Keratinocyte (primary cell): ENCODE measurements at regions not wholly inside any gene's neighbourhood (a gene's known extent, or its start where the extent isn't known, plus 50 kb on each side); places are given as distances from the start of the nearest gene placed in this dataset.

Experiments
- DNase-seq: peaks from one replicate; pipeline ENCODE4 v3.0.0-alpha.2; 2011; ENCODE audit warnings: low read depth, missing footprints, low spot score
- FAIRE-seq: peaks from 2 replicates; lab custom pipeline; 2011; peaks lifted over from hg19 to GRCh38; lab: Jason Lieb, UNC
- H2AFZ ChIP-seq: 2 replicates; pipeline ENCODE4 v1.6.0; 2012; ENCODE audit warnings: low read length, control low read depth, inconsistent platforms; ENCODE audit not compliant: control insufficient read depth
- H3K27ac ChIP-seq: 2 replicates; pipeline ENCODE4 v1.5.1; 2011; ENCODE audit warnings: low read length; ENCODE audit not compliant: control insufficient read depth, insufficient read depth
- H3K27me3 ChIP-seq: 3 replicates; pipeline ENCODE4 v1.6.0; 2011; ENCODE audit warnings: low read length; ENCODE audit not compliant: control insufficient read depth, insufficient read depth; ENCODE audit errors: extremely low read depth
- H3K36me3 ChIP-seq, 2 experiments: 2 replicates in 1 of 2; 3 replicates in 1 of 2; pipeline ENCODE4 v1.5.1; 2011; ENCODE audit warnings: low read length in 2 of 2, mild to moderate bottlenecking in 1 of 2; ENCODE audit not compliant: control insufficient read depth in 2 of 2, insufficient read depth in 2 of 2; ENCODE audit errors: extremely low read depth in 1 of 2
- H3K4me1 ChIP-seq: 3 replicates; pipeline ENCODE4 v1.5.1; 2011; ENCODE audit warnings: low read length; ENCODE audit not compliant: control insufficient read depth, insufficient read depth; ENCODE audit errors: extremely low read depth
- H3K4me2 ChIP-seq: 3 replicates; pipeline ENCODE4 v1.6.0; 2011; ENCODE audit warnings: low read depth, low read length; ENCODE audit not compliant: control insufficient read depth, insufficient read depth; ENCODE audit errors: extremely low read depth
- H3K4me3 ChIP-seq, 3 experiments: fragments of 200-600 bp in 1 of 3; sonication (generic) in 1 of 3; 2 replicates in 2 of 3; 3 replicates in 1 of 3; pipeline ENCODE4 v1.5.1; 2011 to 2016; ENCODE audit warnings: low read length in 3 of 3, mild to moderate bottlenecking in 3 of 3, control low read depth in 2 of 3, inconsistent platforms in 1 of 3, low read depth in 1 of 3, mixed read lengths in 1 of 3, mixed run types in 1 of 3, moderate library complexity in 1 of 3; ENCODE audit not compliant: control insufficient read depth in 2 of 3, insufficient read depth in 2 of 3; ENCODE audit errors: extremely low read depth in 1 of 3
- H3K79me2 ChIP-seq: 2 replicates; pipeline ENCODE4 v1.6.0; 2012; ENCODE audit warnings: low read length; ENCODE audit not compliant: control insufficient read depth, insufficient read depth
- H3K9ac ChIP-seq: 3 replicates; pipeline ENCODE4 v1.6.0; 2011; ENCODE audit warnings: low read length; ENCODE audit not compliant: control insufficient read depth, insufficient read depth; ENCODE audit errors: extremely low read depth
- H3K9me1 ChIP-seq: 3 replicates; pipeline ENCODE4 v1.6.0; 2011; ENCODE audit warnings: low read length; ENCODE audit not compliant: control insufficient read depth, insufficient read depth; ENCODE audit errors: extremely low read depth
- H3K9me3 ChIP-seq: 2 replicates; pipeline ENCODE4 v1.5.1; 2012; ENCODE audit warnings: low read depth, low read length; ENCODE audit not compliant: control insufficient read depth
- H4K20me1 ChIP-seq: 3 replicates; pipeline ENCODE4 v1.6.0; 2011; ENCODE audit warnings: low read length; ENCODE audit not compliant: control insufficient read depth, insufficient read depth; ENCODE audit errors: extremely low read depth
- EZH2 ChIP-seq: IDR thresholded peaks from one replicate; pipeline ENCODE4 v1.6.1; 2012; ENCODE audit warnings: inconsistent platforms, mild to moderate bottlenecking, low read length, moderate library complexity
- dilution Hi-C: fragments of 300-500 bp; cut with MboI; formaldehyde crosslinking; loops from one replicate; pipeline ENCODE4 v1.7.0; 2020; ENCODE audit warnings: low sequenced_read_pairs; ENCODE audit not compliant: extremely low pct_ligation_motif_present
- TF ChIP-seq, protein P1 (sequence below), 3 experiments: IDR thresholded peaks in 1 of 3; conservative IDR thresholded peaks in 1 of 3; optimal IDR thresholded peaks in 1 of 3; 2 replicates in 2 of 3; 3 replicates in 1 of 3; pipeline versions ENCODE3 to v1.5.1; 2011; ENCODE audit warnings: low read length in 3 of 3, mild to moderate bottlenecking in 3 of 3, moderate library complexity in 2 of 3, control low read depth in 1 of 3, inconsistent platforms in 1 of 3; ENCODE audit not compliant: insufficient read depth in 2 of 3; ENCODE audit errors: extremely low read depth in 1 of 3

DNA sequence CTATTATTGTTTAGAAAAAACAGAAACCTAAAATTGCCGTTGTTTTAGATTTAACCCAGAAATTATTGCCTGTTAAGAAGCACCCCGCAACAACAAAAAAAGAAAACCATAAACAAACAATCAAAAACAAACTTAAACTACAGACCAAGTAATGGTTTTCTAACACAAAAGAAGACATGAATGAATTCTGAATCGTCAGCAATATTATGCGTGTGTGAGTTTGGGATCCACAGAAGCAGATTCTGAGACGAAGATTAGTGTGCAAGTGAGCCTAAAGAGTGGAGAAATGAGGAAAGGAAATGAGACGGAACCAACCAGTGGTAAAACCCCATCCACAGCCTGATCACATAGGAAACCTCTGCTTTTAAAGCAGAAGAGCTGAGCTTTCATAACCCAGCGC, 1514.9 kb upstream of the PIK3C3 start:
- dilution Hi-C loops, result no loop called here
- H3K4me3 ChIP-seq, result no peak overlapping the region
- DNase-seq (no peak), FAIRE-seq (no peak)
- no peaks in the 10 kb centered on the region for H3K27me3 ChIP-seq
- no peaks in the 10 kb centered on the region for H3K36me3 ChIP-seq
- TF ChIP-seq, protein P1, sequence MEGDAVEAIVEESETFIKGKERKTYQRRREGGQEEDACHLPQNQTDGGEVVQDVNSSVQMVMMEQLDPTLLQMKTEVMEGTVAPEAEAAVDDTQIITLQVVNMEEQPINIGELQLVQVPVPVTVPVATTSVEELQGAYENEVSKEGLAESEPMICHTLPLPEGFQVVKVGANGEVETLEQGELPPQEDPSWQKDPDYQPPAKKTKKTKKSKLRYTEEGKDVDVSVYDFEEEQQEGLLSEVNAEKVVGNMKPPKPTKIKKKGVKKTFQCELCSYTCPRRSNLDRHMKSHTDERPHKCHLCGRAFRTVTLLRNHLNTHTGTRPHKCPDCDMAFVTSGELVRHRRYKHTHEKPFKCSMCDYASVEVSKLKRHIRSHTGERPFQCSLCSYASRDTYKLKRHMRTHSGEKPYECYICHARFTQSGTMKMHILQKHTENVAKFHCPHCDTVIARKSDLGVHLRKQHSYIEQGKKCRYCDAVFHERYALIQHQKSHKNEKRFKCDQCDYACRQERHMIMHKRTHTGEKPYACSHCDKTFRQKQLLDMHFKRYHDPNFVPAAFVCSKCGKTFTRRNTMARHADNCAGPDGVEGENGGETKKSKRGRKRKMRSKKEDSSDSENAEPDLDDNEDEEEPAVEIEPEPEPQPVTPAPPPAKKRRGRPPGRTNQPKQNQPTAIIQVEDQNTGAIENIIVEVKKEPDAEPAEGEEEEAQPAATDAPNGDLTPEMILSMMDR (optimal IDR thresholded peaks at IDR 0.05 in 1 of 3, IDR thresholded peaks at IDR 0.05 in 1 of 3, conservative IDR thresholded peaks at IDR 0.05 in 1 of 3; ENCODE audit: extremely low read depth in 1 of 3, insufficient read depth in 2 of 3, low read length in 3 of 3), result no peak
- no peak for TF ChIP-seq EZH2
- no peak overlapping the region for H3K27ac ChIP-seq
- no peaks in the 10 kb centered on the region for H4K20me1 ChIP-seq
- H2AFZ ChIP-seq, result no peak overlapping the region
- no peaks in the 10 kb centered on the region for H3K9me3 ChIP-seq
- H3K9ac ChIP-seq, result no peak overlapping the region
- H3K4me1 ChIP-seq, result no peaks in the 10 kb centered on the region
- no peaks in the 10 kb centered on the region for H3K79me2 ChIP-seq
- no peak overlapping the region for H3K4me2 ChIP-seq
- H3K9me1 ChIP-seq, result no peaks in the 10 kb centered on the region

DNA sequence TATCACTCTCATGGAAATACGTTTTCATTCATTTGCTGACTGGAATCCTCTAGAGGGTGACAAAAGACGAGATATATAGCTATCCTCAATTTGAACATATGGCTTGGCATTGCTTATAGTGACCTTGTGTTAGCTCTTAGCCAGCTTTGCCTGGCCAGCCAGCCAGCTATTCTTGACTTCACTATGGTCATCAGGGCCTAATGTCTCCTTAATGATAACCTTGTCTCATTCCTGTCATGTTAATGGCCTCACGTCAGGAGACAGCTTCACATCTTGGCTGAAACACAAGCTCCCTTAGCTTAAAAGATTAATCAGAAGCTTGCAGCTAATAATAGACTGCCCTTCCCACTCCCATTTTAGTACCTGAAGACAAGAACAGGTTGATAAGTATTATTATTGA, 1517.5 kb upstream of the PIK3C3 start:
- no peak for TF ChIP-seq EZH2
- TF ChIP-seq, protein P1 (optimal IDR thresholded peaks at IDR 0.05 in 1 of 3, IDR thresholded peaks at IDR 0.05 in 1 of 3, conservative IDR thresholded peaks at IDR 0.05 in 1 of 3; ENCODE audit: extremely low read depth in 1 of 3, insufficient read depth in 2 of 3, low read length in 3 of 3), result no peak
- Histone ChIP-seq H3K4me3 (no peak overlapping the region), H3K4me1 (no peaks in the 10 kb centered on the region), H3K79me2 (no peaks in the 10 kb centered on the region), H3K4me2 (no peak overlapping the region), H3K9ac (no peak overlapping the region), H2AFZ (no peak overlapping the region), H3K27ac (no peak overlapping the region), H4K20me1 (no peaks in the 10 kb centered on the region), H3K27me3 (no peaks in the 10 kb centered on the region), H3K36me3 (no peaks in the 10 kb centered on the region), H3K9me3 (no peaks in the 10 kb centered on the region), H3K9me1 (no peaks in the 10 kb centered on the region)
- no peak for FAIRE-seq
- DNase-seq, result no peak
- dilution Hi-C loops, result no loop called here
